OCI-LY1 (cell line): ENCODE measurements at regions not wholly inside any gene's neighbourhood (a gene's known extent, or its start where the extent isn't known, plus 50 kb on each side); places are given as distances from the start of the nearest gene placed in this dataset.

Experiments
- H2AFZ ChIP-seq: fragments of 200-600 bp; sonication (generic), shearing (Covaris generic); 2 replicates; pipeline ENCODE4 v1.6.0; 2014; ENCODE audit warnings: antibody characterized with exemption, mild to moderate bottlenecking, low read length
- H3F3A ChIP-seq: fragments of 200-600 bp; sonication (generic), shearing (Covaris generic); 2 replicates; pipeline ENCODE4 v1.6.0; 2014; ENCODE audit warnings: mild to moderate bottlenecking, antibody characterized with exemption, low read length, moderate library complexity; ENCODE audit not compliant: insufficient read depth
- H3K27ac ChIP-seq: fragments of 200-600 bp; sonication (generic); 2 replicates; pipeline ENCODE4 v1.5.1; 2014; ENCODE audit warnings: low read length, mixed run types, mild to moderate bottlenecking, low read depth; ENCODE audit not compliant: poor library complexity, severe bottlenecking
- H3K27me3 ChIP-seq: fragments of 200-600 bp; sonication (generic); 2 replicates; pipeline ENCODE4 v1.6.0; 2014; ENCODE audit warnings: antibody characterized with exemption, mild to moderate bottlenecking, low read length, moderate library complexity; ENCODE audit not compliant: insufficient read depth
- H3K36me3 ChIP-seq: fragments of 200-600 bp; sonication (generic); 2 replicates; pipeline ENCODE4 v1.6.1; 2014; ENCODE audit warnings: mild to moderate bottlenecking, antibody characterized with exemption, low read length, moderate library complexity, mixed read lengths; ENCODE audit not compliant: insufficient read depth
- H3K4me1 ChIP-seq: fragments of 200-600 bp; sonication (generic); 2 replicates; pipeline ENCODE4 v1.5.1; 2014; ENCODE audit warnings: mild to moderate bottlenecking, low read length, moderate library complexity; ENCODE audit not compliant: insufficient read depth, severe bottlenecking
- H3K4me2 ChIP-seq: fragments of 200-600 bp; sonication (generic), shearing (Covaris generic); 2 replicates; pipeline ENCODE4 v1.6.1; 2014; ENCODE audit warnings: low read length
- H3K4me3 ChIP-seq: fragments of 200-600 bp; sonication (generic); 2 replicates; pipeline ENCODE4 v1.5.1; 2014; ENCODE audit warnings: low read length, low read depth, mild to moderate bottlenecking, mixed read lengths; ENCODE audit not compliant: poor library complexity, severe bottlenecking
- H3K79me2 ChIP-seq: fragments of 200-600 bp; shearing (Covaris generic); 2 replicates; pipeline ENCODE4 v1.6.1; 2016; ENCODE audit warnings: mixed run types, low read length, mixed read lengths; ENCODE audit not compliant: insufficient read depth
- H3K9ac ChIP-seq: fragments of 200-600 bp; sonication (generic), shearing (Covaris generic); 2 replicates; pipeline ENCODE4 v1.6.1; 2014; ENCODE audit warnings: mild to moderate bottlenecking, low read length, mixed read lengths
- H3K9me2 ChIP-seq: fragments of 200-600 bp; sonication (generic), shearing (Covaris generic); 2 replicates; pipeline ENCODE4 v1.6.1; 2014; ENCODE audit warnings: low read depth, mild to moderate bottlenecking, low read length, mixed read lengths
- H3K9me3 ChIP-seq: fragments of 200-600 bp; shearing (Covaris generic); 2 replicates; pipeline ENCODE4 v1.6.1; 2014; ENCODE audit warnings: low read length, mixed read lengths
- H4K20me1 ChIP-seq: fragments of 200-600 bp; sonication (generic), shearing (Covaris generic); 2 replicates; pipeline ENCODE4 v1.6.0; 2016; ENCODE audit warnings: mild to moderate bottlenecking, low read length; ENCODE audit not compliant: insufficient read depth
- CTCF ChIP-seq: fragments of 200-600 bp; sonication (generic), shearing (Covaris generic); IDR thresholded peaks from 2 replicates; pipeline ENCODE4 v1.5.1; 2017; ENCODE audit warnings: mild to moderate bottlenecking, antibody characterized with exemption, low read length, moderate library complexity, mixed read lengths
- EZH2 ChIP-seq: fragments of 200-600 bp; sonication (generic), shearing (Covaris generic); IDR thresholded peaks from 2 replicates; pipeline ENCODE4 v1.8.0; 2017; ENCODE audit warnings: borderline replicate concordance, mixed run types, mild to moderate bottlenecking, antibody characterized with exemption, low read length, moderate library complexity, mixed read lengths

GRCh38 chrX:40278340-40279090 lies 180.8 kb upstream of the BCOR start:
- TF ChIP-seq CTCF (no peak), EZH2 (no peak)
- H3K79me2 ChIP-seq: no peaks in the 10 kb centered on the region

GRCh38 chrX:40277672-40278071 lies 179.9 kb upstream of the BCOR start:
- Histone ChIP-seq H2AFZ (no peak overlapping the region), H3K79me2 (no peaks in the 10 kb centered on the region), H3K27me3 (no peaks in the 10 kb centered on the region), H3K4me1 (no peaks in the 10 kb centered on the region), H3F3A (no peaks in the 10 kb centered on the region), H3K36me3 (no peaks in the 10 kb centered on the region), H3K4me3 (no peak overlapping the region), H3K9ac (no peak overlapping the region), H3K4me2 (no peak overlapping the region), H3K9me3 (no peaks in the 10 kb centered on the region), H3K27ac (no peak overlapping the region), H3K9me2 (no peaks in the 10 kb centered on the region), H4K20me1 (no peaks in the 10 kb centered on the region)
- TF ChIP-seq CTCF (no peak), EZH2 (no peak)

More at GRCh38 chrX:40278340-40279090, 180.8 kb upstream of the BCOR start:
- Histone ChIP-seq H3K4me1 (no peaks in the 10 kb centered on the region), H3K9ac (no peak overlapping the region), H2AFZ (no peak overlapping the region), H3K9me2 (no peaks in the 10 kb centered on the region), H4K20me1 (no peaks in the 10 kb centered on the region), H3K4me2 (no peak overlapping the region), H3K27me3 (no peaks in the 10 kb centered on the region), H3K9me3 (no peaks in the 10 kb centered on the region), H3K36me3 (no peaks in the 10 kb centered on the region), H3K4me3 (no peak overlapping the region), H3F3A (no peaks in the 10 kb centered on the region), H3K27ac (no peak overlapping the region)

- no peaks in the 10 kb centered on the region for H3K9me3 ChIP-seq
- H4K20me1 ChIP-seq: no peaks in the 10 kb centered on the region
- H3K27me3 ChIP-seq: no peaks in the 10 kb centered on the region
- no peak overlapping the region for H3K9ac ChIP-seq
- H3K4me3 ChIP-seq: no peak overlapping the region
- H3K27ac ChIP-seq: no peak overlapping the region
- no peaks in the 10 kb centered on the region for H3K4me1 ChIP-seq
- no peaks in the 10 kb centered on the region for H3K9me2 ChIP-seq
- no peak overlapping the region for H2AFZ ChIP-seq
- H3K36me3 ChIP-seq: no peaks in the 10 kb centered on the region
- no peak for TF ChIP-seq CTCF
- no peak for TF ChIP-seq EZH2
- no peaks in the 10 kb centered on the region for H3K79me2 ChIP-seq
- no peaks in the 10 kb centered on the region for H3F3A ChIP-seq
- H3K4me2 ChIP-seq: no peak overlapping the region
Measured at GRCh38 chrX:40273356-40274050, 175.7 kb upstream of the BCOR start.
